Left lobe of liver (tissue), 2 donors: ENCODE measurements at regions not wholly inside any gene's neighbourhood (a gene's known extent, or its start where the extent isn't known, plus 50 kb on each side); places are given as distances from the start of the nearest gene placed in this dataset.

Source experiments
- ATAC-seq: fragments of 200-7000 bp; cut with Tn5 transposase; one replicate; pipeline ENCODE4 v1.9.1; 2020; ENCODE audit warnings: mild to moderate bottlenecking, moderate library complexity
- DNase-seq: peaks from one replicate; pipeline ENCODE4 v3.0.0-alpha.2; 2020; ENCODE audit warnings: low spot score
- donor health status: DM: no; HTN: no; CAD: no; lungs with moderate emphysema.
- donor health status: DM: no; HTN: yes; CAD: no.

DNA sequence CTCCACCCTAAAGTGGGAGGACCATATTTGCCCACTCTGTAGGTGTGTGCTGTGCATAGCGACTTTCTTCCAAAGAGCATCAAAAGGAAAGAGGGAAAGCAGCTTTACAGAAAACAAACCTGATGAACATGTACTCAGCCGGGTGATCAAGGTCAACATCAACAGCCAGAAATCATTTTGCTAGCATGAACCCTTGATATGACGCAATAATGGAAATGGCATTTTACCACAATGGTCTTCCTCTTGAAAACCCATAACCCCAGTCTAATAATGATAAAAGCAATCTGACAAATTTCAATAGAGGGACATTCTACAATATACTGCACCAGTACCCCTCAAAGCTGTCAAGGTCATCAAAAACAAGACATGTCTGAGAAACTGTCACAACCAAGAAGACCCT lies 350.2 kb downstream of the FBXO15 start:
- ATAC-seq = no peak
- DNase-seq = no peak

- ATAC-seq (no peak), DNase-seq (no peak)
Observed at GRCh38 chr18:73793386-73793785, 354.2 kb downstream of the FBXO15 start.

- DNase-seq (no peak), ATAC-seq (no peak)
Observed at GRCh38 chr18:73791081-73791480, 356.6 kb downstream of the FBXO15 start.

DNA sequence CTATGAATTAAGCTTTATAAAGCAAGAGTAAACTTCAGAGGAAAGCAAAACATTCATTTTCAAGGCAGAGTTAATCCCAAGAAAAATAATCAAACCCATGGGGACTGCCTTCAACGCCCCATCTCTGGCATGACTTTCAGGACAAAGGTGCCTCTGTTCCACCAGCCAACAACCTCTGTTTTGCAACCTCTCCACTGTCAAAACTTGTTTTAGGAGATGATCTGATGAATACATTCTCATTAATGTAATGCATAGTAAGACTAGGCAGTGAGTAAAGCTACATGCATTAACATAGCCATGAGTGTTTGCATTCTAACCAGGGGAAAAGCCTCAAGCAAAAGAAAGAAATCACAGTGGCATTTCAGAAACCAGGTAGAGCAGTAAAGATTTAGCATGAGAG lies 357.0 kb downstream of the FBXO15 start:
- ATAC-seq (no peak), DNase-seq (no peak)

- DNase-seq = no peak
- no peak for ATAC-seq
Observed at GRCh38 chr18:73787316-73787715, 360.3 kb downstream of the FBXO15 start.

DNA sequence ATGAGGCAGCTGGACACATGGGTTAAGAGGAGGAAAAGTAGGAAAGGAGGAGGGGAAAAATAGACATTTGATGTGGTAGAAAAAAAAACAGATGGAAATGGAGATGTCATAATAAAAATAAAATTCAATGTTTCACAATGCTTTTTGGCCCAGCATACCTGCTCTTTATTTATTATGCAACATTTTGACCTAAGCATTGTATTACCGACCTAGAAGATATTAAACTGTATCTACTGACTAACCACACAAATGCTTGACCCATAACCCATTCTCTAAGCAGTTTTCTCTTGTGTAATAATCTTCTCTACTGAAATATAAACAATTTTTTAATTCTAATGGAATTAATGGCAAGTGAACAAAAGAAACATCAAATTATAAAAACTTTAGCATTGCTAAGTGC lies 362.3 kb downstream of the FBXO15 start:
- ATAC-seq (no peak), DNase-seq (no peak)

- DNase-seq = no peak
- no peak for ATAC-seq
Observed at GRCh38 chr18:73784853-73785252, 362.8 kb downstream of the FBXO15 start.

- ATAC-seq = no peak
- DNase-seq = no peak
Observed at GRCh38 chr18:73782405-73782804, 365.2 kb downstream of the FBXO15 start.

DNA sequence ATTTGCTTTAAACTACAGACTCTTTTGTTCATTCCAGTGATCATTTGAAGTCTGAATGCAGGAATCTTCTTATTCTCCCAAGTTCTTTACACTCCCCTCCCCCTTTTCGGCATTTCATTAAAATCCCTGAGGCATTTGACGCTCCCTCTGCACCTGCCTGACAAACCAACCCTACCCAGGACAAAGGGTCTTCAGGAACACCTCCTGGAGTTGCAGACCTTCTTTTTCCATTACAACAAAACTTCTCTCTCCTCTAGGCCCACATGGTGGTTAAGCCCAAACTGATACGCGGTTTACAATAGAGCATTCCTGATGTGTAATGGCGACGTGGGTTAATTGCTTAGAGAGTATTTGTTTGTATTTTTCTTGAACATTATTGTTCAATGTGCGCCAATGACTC lies 367.4 kb downstream of the FBXO15 start:
- DNase-seq = no peak
- ATAC-seq = no peak

DNA sequence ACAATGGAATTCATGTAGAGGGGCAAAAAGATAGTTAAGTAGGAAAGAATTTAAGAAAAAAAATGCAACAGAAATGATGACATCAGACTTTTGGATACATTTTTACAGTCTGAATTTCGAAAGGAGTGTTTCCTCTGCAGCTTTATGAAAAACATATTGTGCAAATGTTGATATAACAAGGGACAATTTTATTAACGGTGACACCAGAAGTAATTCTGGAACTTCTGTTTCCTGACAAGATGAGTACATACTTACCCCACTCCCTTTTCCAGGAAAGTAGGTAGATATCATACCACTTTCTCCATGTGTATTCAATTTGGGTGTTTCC lies 369.6 kb downstream of the FBXO15 start:
- ATAC-seq (no peak), DNase-seq (no peak)

- DNase-seq = no peak
- no peak for ATAC-seq
Observed at GRCh38 chr18:73777356-73778031, 370.1 kb downstream of the FBXO15 start.

DNA sequence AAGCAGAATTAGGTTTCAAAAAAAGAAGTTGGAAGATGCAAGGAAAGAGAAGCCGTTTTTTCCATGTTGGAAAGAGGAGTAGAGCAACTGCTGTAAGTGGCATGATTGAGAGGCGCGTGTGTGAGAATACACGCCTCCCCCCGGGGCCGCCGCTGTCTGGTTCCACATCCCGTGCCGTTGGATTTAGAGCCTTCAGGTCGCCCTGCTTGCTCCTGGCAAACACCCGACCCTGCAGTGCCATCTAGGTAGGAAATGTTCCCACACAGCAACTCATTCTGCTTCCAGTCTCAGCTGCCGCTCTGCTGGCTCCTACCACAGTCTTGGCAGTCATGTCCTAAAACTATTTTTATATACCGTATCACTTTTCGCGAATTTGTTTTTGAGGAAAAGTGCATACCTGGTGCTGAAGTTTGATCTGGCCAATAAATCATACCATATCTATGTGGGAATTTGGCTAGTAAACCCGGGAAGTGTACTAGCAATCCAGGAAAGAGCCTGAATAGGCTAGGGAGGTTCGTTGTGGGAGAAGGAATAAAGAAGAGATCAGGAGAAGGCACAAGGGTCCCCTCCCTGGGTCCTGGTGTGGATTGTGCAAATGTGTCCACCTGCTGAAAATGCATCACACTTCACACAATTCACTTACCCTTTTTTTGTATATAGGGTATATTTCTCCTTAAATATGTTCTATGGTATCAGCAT lies 372.7 kb downstream of the FBXO15 start:
- no peak for DNase-seq
- ATAC-seq = no peak

- ATAC-seq (no peak), DNase-seq (no peak)
Observed at GRCh38 chr18:73768043-73768442, 379.6 kb downstream of the FBXO15 start.

GRCh38 chr18:73766910-73767515 lies 380.6 kb downstream of the FBXO15 start:
- no peak for DNase-seq
- no peak for ATAC-seq

- ATAC-seq = no peak
- DNase-seq = no peak
Observed at GRCh38 chr18:73758446-73758845, 389.2 kb downstream of the FBXO15 start.

DNA sequence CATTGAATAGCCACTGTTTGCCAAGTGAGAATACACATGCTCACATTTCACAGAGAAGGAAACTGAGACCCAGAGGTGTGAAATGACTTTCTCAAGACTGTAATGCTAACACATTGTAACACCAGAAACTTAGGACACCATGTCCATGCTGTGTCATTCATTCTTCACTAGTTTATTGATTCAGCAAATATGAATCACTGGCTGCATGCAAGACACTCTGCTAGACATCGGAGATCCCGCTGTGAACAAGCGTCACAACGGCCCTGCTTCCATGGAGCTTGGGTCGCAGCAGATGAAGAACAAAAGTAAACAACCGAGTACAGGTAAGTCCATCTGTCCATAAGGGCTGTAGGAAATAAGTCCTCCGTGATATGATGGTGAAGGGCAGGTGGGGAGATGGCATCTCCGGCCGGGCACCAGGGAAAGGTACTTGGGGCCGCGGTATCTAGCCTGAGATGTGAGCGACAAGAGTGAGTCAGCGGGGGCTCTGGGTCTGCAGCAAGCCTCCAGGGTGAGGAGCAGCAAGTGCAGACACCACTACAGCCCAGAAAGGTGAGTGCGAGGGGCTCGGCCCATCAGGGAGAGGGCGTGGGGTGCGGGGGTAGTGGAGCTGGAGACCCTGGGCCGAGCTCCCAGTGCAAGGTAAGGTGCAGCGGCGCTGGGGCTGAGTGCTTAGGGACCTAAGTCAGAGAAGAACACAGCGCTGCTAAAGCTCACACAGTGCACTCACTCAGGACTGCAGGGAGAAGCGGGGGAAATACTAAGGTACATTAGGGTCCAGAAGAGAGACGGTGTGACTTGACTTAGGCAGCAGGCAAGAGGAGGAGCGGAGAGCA lies 391.2 kb downstream of the FBXO15 start:
- ATAC-seq (no peak), DNase-seq (no peak)

DNA sequence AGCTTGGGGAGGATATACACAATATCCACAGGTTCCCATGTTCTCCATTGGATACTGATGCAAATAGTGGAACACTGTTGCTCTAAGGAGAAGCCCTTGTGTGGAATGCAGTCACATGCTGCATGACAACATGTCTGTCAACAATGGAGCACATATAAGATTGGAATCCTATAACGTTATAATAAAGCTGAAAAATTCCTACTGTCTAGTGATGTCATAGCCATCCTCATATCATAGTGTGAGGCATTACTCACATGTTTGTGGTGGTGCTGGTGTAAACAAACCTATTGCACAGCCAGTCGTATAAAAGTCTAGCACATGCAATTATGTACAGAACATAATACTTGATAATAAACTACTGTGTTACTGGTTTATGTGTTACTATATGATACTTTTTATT lies 394.7 kb downstream of the FBXO15 start:
- ATAC-seq (no peak), DNase-seq (no peak)

- ATAC-seq (no peak), DNase-seq (no peak)
Observed at GRCh38 chr18:73752546-73752945, 395.1 kb downstream of the FBXO15 start.

GRCh38 chr18:73750052-73750451 lies 397.6 kb downstream of the FBXO15 start:
- DNase-seq (no peak), ATAC-seq (no peak)

DNA sequence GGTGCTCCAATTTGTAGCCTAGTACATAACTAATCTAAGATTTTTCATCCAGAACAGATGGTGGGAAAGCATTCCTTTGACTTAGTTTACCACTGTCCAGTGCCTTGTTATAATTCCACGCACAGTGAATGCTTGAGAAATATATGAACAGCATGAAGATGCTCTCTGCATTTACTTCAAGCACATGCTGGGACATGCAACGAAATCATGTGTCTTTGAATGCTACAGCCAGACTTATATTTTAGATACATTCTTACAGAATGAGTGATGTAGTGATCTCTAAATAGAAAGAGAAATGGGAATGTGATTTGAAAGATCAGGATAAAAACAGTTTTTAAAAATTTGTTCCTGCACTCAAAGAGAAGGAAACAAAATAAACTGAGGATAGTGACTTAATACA lies 398.3 kb downstream of the FBXO15 start:
- no peak for ATAC-seq

DNA sequence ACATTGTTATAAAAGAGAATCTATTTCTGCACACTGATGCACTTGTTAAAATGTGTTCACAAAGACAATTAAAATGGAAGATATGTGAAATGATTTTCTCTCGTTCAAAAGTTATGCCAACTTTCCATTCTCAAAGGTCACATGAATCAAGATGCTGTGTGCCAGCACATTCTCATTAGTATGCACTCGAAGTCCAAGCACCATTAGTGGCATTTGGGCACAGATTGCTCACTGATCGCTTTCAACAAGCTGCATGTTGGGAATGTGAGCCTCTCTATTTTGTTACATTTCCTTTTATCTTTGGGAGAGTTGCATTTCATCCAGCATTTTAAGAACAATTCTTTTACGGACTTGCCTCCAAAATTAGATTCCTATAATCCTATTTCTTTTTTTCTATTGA lies 398.9 kb downstream of the FBXO15 start:
- DNase-seq (no peak), ATAC-seq (no peak)

More for the DNA sequence above, 398.3 kb downstream of the FBXO15 start:
- no peak for DNase-seq

GRCh38 chr18:73746101-73746500 lies 401.5 kb downstream of the FBXO15 start:
- ATAC-seq (no peak), DNase-seq (no peak)
